Stimulated activated CD4-positive, alpha-beta T cell treated with anti-CD3 and anti-CD28 coated beads, TNF-alpha, amount 100 ng/mL, for 24 hours (primary cell): ENCODE measurements at regions not wholly inside any gene's neighbourhood (a gene's known extent, or its start where the extent isn't known, plus 50 kb on each side); places are given as distances from the start of the nearest gene placed in this dataset.

Experiments
- DNase-seq, 3 experiments: peaks; one replicate each; pipeline ENCODE4 v3.0.0-alpha.2; 2020; ENCODE audit warnings: low read depth in 3 of 3

DNA sequence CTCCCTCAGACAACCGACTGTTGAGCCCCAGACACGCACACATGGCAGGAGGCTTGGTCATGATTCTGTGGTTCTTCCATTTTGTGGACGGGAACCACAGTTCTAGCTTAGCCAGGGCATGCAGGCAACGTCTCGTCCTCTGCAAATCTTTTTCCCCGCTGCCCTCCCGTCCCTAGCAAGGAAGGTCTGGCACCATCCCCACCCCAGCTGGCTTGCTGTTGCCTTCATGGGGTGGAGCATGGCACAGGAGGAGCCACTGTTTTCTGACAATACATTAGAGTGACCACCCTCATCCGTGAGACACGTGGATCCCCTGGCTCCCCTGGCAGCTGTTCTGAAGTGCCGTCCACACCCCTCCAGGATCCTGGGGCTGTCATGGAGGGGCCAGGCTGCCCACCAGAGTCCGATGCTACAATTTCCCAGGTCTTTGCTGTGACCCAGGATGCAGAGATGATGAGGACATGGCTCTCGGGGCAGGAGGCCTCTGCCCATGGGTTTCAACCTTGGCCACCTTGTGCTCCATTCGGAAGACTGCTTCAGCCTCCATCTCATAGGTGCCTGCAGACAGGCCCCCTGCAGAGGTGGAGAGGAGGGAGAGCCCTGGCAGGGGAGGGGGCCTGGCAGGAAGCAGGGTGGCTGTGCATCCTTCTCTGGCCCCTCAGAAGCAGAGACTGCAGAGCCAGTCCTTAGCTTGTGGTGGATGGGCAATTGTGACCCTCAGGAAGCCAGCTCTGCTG, 233.6 kb downstream of the GLRX3 start:
- DNase-seq, result no peak

DNA sequence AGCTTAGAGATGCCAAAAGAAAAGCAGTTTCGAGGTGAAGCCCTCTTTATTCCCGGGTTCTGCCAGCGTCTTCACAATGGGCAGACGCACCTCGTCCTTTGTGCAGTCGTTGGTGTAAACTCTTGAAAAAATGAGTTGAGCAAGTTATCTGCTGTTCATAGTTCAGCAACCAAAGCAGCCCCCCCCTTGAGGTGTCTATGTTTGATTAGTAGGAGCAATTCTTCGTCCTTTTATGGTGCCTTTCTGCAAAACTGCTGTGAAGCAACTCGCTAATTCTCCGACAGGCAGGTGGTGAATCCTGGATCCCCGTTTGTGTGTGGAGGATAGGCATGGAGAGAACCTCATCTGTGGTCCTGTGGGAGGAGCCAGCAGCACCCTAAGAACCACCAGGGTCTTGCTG, 234.5 kb downstream of the GLRX3 start:
- DNase-seq, result no peak

DNA sequence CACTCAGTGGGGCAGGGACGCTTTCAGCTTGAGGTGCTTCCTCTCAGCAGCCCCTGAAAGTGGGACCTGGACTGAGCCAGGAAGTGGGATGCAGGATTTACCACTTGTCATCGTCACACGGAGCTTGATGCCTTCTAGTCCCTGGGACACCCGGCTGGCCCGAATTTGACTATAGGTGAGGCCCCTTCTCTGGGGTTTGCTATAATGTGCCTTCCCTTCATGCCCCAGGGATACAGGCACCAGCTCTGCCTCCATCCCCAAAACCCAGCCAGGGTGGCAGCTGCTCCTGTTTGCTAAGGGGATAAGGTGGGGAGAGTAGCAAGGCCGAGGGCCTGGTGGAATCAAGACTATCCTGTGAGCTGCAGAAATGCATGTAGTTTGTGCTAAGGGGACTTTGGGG, 235.0 kb downstream of the GLRX3 start:
- no peak for DNase-seq

DNA sequence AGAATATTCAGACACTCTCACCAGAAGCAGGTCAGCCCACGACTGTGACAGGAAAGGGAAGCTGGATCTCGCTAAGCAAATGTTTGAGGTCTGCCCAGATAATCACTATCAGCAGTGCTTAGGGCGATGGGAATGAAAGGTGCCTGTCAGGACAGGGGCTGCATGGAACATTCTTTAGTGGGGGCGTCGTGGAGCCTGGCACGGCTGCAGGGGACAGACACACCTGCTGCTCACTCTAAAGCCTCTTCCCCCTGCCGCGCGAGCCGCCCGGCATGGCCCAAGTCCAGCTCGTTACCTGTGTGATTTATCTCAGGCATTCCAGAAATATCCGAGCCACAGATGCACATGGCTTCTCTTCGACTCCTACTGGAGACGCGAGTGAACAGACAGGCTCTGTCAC, 235.5 kb downstream of the GLRX3 start:
- DNase-seq, result no peak

DNA sequence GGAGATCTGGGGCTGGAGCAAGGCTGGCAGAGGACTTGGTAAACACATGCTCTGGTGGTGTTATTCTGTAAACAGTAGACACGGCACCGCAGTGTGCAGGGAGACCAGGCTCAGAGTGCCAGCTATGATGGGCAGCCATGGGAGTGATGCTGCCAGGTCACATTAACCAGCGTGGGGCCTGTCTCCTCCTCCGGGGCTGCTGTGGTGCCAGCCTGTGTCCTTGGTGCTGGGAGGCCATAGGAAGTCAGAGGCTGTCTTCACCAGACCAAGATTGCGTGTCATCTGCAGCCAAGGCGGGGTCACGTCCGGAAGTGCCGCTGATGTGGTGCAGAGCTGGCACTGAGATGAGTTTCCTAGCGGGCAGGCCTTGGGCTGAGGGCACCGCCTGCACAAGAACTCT, 236.0 kb downstream of the GLRX3 start:
- DNase-seq, result no peak

DNA sequence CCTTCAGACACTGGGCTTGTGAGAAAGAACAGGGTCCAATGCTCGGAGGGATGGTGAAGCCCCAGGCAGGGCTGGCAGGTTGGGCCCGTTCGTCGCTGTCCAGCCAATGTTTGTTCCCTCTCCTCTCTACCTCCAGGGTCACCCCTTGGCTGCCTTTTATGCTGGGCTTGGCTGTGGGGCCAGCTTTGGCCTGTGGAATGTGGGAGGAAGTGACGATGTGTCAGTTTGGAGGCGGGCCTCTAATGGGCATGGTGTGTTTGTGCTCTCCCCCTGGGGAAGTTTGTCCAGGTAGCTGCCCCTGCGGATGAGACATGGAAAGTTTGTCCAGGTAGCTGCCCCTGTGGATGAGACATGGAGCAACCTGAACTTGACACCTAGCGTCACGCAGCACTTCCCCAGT, 236.7 kb downstream of the GLRX3 start:
- no peak for DNase-seq

DNA sequence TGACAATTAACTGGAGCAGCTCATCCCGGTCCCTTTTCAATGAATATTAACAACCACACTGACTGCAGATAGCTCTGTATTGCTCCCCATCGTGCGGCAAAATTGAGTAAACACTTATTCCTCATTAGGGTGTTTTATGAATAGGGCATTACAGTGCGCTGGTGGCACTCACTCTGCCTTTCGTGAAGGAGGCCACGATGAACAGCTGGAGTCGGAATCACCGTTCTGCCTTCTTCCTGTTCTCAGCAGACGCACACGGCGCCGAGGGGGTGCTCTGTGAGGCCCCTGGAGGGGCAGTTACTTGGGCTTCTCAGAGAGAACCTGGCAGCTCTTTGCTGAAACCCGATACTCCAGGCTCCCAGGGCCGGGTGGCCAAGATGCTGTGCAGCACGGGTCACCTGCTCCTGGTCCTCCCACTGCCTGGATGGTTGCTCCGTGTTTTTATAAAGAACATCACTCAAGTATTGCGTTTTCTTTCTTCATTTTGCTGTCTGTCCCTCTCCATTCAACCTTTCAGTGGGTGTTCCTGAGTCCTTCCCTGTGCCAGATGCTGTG, 241.9 kb downstream of the GLRX3 start:
- DNase-seq, result no peak

DNA sequence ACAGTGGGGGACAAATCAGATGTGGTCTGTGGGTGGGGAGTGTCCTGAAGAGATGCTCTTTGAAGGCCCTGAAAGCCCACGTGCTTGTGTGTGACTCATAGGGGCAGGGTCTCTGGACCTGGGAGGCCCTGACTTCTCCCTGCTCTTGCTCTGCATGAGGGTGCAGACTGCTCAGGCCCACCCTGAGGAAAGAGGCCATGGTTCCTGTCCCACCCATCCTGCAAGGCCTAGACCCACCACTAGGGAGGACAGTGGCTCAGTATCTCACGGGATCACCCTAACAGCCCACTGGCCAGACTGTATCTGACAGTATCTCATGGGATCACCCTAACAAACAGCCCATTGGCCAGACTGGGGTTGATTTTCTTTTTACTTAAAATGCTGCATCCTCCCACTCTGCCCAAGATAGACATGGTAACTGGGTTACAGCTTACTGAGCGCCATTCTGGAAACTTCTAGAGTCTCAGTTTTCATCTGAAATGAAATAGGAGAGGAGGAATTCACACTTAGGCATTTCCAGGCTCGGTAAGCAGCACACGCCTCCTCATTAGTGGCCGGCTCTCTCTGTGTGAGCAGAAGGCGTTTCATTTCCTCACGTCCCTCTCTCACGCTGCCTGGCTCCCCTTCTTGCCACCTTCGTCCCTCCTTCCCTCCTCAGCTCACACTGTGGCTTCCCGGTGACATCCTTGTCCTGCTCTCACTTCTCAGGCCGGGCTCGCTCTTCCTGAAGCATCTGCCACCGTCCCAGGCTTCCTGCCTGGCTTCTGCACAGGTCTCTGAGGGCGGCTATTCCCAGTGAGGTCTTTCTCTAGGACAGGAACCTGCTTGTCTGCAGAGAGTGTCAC, 242.6 kb downstream of the GLRX3 start:
- DNase-seq, result no peak

DNA sequence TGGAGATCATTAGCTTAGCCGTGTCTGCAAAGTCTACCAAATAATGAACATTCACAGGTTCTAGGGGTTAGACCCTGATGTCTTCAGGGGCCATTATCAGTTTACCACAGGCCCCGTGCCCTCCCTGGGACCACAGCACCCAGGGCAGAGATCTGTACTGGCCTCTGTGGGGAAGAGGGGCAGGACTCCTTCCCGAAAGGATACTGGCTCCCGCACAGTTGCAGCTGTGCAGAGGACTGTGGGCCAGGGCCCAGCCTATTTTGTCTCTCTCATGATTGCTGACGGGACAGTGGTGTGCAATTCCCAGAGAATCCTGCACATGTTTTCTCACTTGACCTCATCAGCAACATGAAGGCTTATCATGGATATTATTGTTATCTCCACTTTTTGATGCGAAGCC, 243.9 kb downstream of the GLRX3 start:
- no peak for DNase-seq

DNA sequence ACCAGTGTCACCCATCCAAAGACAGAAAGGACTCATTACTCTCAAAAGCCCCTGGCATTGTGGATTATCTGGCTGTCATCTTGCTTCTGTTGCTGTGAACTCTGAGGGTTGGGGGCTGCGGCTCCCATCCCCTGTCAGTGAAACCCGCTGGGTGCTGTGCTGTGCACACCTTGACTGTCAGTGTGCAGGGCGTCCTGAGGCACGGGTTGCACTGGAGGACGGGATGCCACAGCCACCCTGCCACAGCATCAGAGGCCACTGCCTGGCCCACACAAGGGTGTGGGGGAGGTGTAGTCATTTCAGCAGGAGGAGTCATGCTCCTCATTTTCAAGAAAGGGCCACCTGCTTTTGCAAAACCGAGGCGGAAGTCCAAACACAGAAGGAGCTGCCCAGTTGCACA, 245.8 kb downstream of the GLRX3 start:
- DNase-seq, result no peak

DNA sequence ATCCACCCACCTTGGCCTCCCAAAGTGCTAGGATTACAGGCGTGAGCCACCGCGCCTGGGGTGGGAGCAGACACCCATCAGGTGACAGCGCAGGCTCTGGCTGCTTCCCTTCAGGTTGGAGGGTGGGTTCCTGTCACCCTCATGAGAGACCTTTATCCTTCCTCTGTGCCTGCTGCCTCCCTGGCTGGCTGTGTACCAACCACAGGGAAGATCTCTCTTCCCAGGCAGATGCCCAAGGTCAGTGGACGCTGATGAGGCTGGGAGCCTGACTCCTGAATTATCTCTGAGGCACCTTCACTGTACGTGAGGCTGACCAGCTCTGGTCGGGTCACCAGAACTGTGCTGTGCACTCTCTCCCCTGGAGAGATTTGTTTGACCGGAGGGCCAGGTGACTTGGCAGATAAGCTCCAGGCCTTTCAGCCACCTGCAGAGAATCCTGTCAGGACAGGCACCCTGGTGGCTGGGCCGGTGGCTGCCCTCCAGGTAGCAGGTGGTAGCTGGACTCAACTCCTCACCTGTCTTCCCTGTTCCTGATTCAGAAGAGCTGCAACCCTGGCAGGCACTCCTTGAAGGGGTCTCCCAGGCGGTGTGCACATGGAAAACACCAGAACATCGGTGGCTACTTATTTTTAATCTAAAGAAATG, 251.9 kb downstream of the GLRX3 start:
- DNase-seq, result no peak

DNA sequence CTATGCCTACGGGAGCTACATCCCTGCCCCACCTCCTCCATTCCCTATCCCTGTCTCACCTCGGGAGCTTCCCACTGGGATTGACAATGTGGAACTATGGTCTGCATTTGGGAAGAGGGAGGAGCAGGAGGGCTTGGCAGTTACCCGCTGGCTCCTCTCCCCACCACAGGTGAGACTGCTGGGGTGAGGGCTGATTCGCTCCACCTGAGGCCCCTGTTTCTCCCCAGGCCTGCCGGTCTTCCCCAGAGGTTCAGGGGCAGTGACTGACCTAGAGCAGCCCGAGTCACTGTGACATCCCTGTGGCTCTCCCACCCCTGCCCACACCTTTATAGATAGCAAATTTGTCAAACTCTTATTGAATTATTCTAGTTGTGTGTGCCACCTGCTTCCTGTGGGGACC, 252.6 kb downstream of the GLRX3 start:
- DNase-seq, result no peak

DNA sequence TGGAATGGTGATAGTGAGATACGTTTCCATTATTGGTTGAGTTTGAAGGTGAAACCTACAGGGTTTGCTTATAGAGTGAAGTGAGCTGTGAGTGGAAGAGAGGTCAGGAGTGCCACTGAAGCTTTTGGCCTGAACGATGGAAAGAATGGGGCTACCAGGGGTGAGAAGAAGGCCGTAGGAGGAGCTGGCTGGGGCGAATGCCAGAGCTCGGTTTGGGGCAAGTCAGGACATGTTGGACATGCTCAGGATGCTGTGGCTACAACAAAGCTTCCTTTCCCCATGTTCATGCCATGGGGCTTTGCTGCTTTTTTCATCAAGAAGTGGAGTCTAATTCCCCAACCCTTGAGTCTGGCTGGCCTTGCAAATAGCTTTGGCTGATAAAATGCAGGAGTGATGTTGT, 253.7 kb downstream of the GLRX3 start:
- no peak for DNase-seq

DNA sequence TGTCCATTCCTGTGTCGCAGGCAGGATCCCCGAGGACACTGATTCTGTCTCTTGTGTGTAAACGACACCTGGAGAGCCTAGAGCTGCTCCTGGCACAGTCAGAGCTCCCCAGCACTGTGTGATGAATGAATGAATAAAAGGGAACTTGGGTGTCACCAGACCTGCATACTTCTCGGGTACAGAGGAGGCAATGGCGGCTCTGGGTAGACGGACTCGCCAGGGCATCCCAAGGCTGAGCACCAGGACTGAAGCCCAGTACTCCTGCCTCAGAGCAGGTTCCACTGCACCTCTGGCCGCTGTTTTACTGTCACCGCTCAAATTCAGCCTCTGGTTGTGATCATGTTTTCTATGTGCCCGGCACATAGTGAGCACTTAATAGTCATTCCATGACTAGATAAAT, 255.8 kb downstream of the GLRX3 start:
- DNase-seq, result no peak

DNA sequence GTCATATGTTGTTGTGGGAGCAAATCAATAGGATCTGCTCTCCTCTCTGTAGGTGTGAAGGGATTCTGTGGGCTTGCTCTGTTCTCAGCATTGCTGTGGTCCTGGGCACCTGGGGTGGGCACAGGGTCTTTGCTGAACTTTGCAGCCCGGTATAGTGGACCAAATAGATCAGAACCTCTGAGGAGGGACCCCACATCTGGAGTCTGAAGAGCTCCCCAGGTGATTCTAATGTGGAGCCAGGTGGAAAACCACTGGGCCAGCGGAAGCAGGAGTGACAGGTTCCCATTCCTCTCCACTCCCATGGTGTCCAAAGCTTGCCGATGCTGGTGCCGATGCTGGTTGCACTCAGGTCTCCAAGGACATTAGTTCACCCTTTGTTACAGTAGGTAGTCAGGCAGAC, 257.2 kb downstream of the GLRX3 start:
- no peak for DNase-seq

DNA sequence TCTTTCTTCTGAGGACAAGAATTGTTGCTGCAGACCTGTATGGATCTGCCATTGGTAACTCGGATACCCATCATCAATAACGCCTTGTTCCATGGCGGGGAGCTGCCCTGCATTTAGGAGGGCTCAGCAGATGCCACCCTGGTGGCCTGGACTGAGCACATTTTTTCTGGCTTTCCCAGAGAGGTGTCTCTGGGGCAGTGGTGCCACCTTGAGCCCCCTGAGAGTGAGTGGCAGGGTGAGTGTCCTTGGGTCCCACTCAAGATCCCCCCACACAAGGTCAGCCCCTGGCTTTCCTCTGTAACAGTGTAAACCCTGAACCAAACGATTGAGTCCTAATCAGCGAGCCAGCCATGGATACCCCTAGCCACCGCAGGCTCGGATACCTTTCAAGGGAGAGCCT, 258.6 kb downstream of the GLRX3 start:
- DNase-seq, result no peak

DNA sequence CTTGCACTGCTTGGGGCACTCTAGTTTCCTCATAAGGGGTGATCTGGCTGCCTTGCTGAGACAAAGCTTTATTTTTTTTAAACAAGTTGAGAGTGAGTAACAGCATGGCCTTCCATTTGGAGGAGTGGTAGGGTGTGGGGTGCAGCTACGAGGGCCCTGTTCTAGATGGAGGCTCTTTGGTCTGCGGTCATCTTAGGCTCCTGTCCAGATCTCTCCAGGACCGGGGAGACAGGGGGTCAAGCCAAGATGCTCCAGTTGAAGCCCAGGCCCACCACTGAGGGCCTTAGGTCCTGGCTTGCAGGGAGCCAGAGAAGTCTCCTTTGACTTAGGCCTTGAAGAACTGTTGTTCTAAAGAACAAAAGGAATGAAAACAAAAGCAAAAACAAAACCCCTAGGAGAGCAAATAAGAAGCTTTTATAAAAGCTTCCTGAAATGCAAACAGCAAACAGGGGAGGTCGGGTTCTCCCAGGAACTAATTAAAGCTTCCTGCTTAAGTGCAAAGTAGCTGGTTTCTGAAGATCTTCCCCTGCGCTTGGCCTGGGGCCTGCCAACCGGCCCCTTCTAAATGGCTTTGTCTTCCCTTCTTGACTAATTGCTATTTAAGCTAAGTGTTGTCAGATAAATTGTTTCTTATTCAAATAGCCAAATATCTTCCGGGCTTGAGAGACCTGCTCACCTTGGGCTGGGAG, 259.2 kb downstream of the GLRX3 start:
- DNase-seq, result no peak

DNA sequence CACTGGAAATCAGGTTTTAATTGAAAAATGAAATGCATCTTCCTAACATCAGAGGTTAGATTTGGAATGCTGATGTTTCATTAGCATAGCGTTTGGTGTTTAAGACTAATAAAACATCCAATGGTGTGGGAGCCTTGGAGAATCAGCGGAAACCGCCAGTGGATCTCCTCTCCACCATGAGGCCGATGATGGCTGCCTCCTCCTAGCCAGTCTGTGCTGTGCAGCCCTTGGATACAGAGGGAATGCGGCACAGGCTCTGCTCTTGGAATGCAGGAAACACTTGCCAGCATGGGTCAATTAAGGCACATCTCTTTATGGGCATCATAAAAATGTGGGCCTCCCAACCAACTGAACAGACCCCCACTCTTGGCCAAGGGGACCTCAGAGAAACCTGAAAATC, 259.9 kb downstream of the GLRX3 start:
- DNase-seq, result no peak

DNA sequence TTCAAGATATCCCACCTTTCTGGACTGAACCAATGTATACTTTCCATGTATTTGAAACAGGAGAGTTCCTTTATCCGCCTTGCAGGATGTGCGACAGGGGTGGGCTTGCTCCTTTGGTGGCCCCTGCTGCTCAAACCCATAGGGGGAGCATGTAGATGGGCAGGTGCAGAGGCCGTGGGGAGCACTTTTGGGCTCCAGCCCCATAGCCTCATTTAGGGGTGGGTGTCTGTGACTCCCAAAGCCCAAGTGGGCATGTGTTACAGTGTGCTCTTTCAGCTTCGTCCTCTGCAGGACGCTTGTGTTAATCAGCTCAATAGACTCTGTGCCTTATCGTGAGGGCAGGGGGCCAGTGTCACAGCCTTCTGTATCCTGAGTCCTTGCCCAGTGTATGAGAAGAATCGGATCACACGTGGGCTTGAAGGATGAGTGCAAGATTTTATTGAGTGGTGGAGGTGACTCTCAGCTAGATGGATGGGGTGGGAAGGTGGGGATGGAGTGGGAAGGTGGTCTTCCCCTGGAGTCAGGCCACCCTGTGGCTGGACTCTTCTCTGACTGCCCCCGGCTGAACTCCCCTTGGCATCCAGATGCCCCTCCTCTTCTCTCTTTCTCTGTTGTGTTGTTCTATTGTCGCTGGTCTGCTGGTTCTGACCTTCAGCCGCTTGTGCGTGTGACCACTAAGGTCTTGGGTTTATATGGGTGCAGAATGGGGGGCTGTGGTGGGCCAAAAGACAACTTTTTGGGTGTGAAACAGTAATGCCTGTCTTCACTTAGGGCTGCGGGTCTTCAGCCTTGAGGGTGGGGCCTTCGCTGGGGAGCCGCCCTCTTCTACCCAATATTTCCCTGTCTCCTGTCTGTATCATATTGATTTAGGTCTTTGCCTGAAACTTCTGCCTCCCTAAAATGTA, 262.2 kb downstream of the GLRX3 start:
- no peak for DNase-seq

DNA sequence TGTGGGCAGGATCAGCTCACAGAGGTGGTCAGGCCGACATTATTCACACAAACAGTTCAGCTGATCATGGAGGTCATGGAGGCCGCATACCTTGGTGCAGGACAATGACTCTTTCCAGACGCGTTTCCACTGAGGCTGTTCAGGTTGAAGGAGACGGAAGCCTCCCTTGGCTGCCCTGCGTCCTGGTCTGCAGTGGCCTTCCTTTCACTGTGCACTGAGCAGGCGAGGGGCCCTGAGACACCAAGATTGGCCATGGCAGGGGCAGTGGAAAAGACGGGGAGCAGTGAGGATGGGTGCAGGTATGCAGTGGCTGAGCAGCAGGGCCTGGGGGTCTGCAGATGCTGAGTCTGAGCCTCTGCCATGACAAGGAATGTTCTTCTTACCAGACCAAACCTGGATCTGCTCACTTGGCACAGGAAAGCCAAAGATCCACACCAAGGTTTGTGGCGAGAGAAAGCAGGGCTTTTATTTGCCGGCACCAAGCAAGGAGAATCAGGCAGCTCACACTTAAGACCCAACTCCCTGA, 263.3 kb downstream of the GLRX3 start:
- no peak for DNase-seq

DNA sequence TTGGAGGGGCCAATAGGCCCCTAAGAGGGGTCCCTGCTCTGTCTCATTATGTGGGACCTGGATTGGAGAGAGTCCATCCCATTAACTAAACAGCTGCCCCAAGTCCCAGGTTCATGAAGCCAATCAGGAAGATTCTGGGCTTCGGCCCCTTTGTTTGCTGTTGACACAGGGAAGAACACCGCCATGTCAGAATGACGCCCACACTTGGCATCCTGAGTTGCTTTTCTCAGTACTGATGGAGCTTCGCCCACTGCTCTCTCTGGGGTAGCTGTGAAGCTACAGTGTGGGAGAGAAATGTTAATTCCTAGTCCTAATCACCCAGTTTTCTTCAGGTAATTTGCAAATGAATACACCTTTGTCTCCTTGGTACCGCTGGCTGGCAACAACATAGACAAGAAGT, 264.7 kb downstream of the GLRX3 start:
- DNase-seq, result no peak
